SK-N-SH (cell line): ENCODE measurements at regions not wholly inside any gene's neighbourhood (a gene's known extent, or its start where the extent isn't known, plus 50 kb on each side); places are given as distances from the start of the nearest gene placed in this dataset.

Experiments
- EZH2phosphoT487 ChIP-seq: fragments of 200-600 bp; sonication (generic); IDR thresholded peaks from 2 replicates; pipeline ENCODE4 v1.6.1; 2017; ENCODE audit warnings: low read depth, mixed run types, mild to moderate bottlenecking, antibody characterized with exemption, moderate library complexity, borderline replicate concordance
- GABPA ChIP-seq: IDR thresholded peaks from 2 replicates; pipeline ENCODE4 v1.4.0; 2012; ENCODE audit warnings: low read depth, mild to moderate bottlenecking
- MXI1 ChIP-seq: IDR thresholded peaks from 2 replicates; pipeline ENCODE4 v1.6.1; 2012; ENCODE audit warnings: mild to moderate bottlenecking, low read depth, low read length, improper control_type of control experiment
- RCOR1 ChIP-seq: fragments of 150-350 bp; IDR thresholded peaks from 2 replicates; pipeline ENCODE4 v1.6.1; 2017; ENCODE audit warnings: antibody characterized with exemption, low read length
- TF ChIP-seq, protein P1 (sequence below): fragments of 200-600 bp; sonication (generic); IDR thresholded peaks from 2 replicates; pipeline ENCODE4 v1.6.1; 2017; ENCODE audit warnings: antibody characterized with exemption, mild to moderate bottlenecking, moderate library complexity

GRCh38 chr14:87380054-87380453, 612.9 kb downstream of the GALC start:
- TF ChIP-seq, protein P1, sequence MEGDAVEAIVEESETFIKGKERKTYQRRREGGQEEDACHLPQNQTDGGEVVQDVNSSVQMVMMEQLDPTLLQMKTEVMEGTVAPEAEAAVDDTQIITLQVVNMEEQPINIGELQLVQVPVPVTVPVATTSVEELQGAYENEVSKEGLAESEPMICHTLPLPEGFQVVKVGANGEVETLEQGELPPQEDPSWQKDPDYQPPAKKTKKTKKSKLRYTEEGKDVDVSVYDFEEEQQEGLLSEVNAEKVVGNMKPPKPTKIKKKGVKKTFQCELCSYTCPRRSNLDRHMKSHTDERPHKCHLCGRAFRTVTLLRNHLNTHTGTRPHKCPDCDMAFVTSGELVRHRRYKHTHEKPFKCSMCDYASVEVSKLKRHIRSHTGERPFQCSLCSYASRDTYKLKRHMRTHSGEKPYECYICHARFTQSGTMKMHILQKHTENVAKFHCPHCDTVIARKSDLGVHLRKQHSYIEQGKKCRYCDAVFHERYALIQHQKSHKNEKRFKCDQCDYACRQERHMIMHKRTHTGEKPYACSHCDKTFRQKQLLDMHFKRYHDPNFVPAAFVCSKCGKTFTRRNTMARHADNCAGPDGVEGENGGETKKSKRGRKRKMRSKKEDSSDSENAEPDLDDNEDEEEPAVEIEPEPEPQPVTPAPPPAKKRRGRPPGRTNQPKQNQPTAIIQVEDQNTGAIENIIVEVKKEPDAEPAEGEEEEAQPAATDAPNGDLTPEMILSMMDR, result no peak
- TF ChIP-seq EZH2phosphoT487 (no peak), RCOR1 (no peak), GABPA (no peak), MXI1 (no peak)
